Duodenal mucosa (tissue), 2 donors: ENCODE measurements at regions not wholly inside any gene's neighbourhood (a gene's known extent, or its start where the extent isn't known, plus 50 kb on each side); places are given as distances from the start of the nearest gene placed in this dataset.

Source experiments
- H3K27ac ChIP-seq: one replicate; pipeline ENCODE4 v1.7.0; 2013; ENCODE audit warnings: low read depth, low read length
- H3K27me3 ChIP-seq, 2 donors: one replicate each; pipeline ENCODE4 v1.7.0; 2013; ENCODE audit warnings: low read length in 2 of 2, control low read depth in 1 of 2; ENCODE audit not compliant: insufficient read depth in 2 of 2, control insufficient read depth in 1 of 2
- H3K36me3 ChIP-seq, 2 donors: one replicate each; pipeline ENCODE4 v1.7.0; 2013; ENCODE audit warnings: low read length in 2 of 2, control low read depth in 1 of 2; ENCODE audit not compliant: insufficient read depth in 2 of 2, control insufficient read depth in 1 of 2
- H3K4me1 ChIP-seq, 2 donors: one replicate each; pipeline ENCODE4 v1.7.0; 2013; ENCODE audit warnings: low read length in 2 of 2, control low read depth in 1 of 2; ENCODE audit not compliant: insufficient read depth in 2 of 2, control insufficient read depth in 1 of 2
- H3K4me3 ChIP-seq, 2 donors: one replicate each; pipeline ENCODE4 v1.7.0; 2013; ENCODE audit warnings: low read length in 2 of 2, low read depth in 1 of 2
- H3K9ac ChIP-seq, 2 donors: one replicate each; pipeline ENCODE4 v1.7.0; 2013; ENCODE audit warnings: low read length in 2 of 2, low read depth in 1 of 2
- H3K9me3 ChIP-seq, 2 donors: one replicate each; pipeline ENCODE4 v1.7.0; 2013; ENCODE audit warnings: low read length in 2 of 2, control low read depth in 1 of 2; ENCODE audit not compliant: control insufficient read depth in 1 of 2

DNA sequence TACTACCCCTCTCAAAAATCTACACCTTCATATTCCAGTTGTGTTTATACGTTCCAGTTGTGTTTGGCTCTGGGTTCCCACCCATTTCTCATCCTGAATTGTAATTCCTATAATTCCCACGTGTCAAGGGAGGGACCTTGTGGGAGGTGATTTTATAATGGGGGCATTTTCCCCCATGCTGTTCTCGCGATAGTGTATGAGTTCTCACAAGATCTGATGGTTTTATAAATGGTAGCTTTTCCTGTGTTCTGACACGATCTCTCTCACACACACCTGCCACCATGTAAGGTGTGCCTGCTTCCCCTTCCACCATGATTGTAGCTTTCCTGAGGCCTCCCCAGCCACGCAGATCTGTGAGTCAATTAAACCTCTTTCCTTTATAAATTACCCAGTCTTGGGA lies 108.5 kb upstream of the ADAMTS16 start:
- no peaks in the 10 kb centered on the region for H3K9me3 ChIP-seq
- no peaks in the 10 kb centered on the region for H3K36me3 ChIP-seq
- H3K27ac ChIP-seq, result no peak overlapping the region
- no peak overlapping the region for H3K4me3 ChIP-seq
- H3K9ac ChIP-seq, result no peak overlapping the region
- H3K4me1 ChIP-seq, result no peaks in the 10 kb centered on the region
- no peaks in the 10 kb centered on the region for H3K27me3 ChIP-seq

- no peak overlapping the region for H3K27ac ChIP-seq
- H3K9ac ChIP-seq, result no peak overlapping the region
- H3K9me3 ChIP-seq, result no peaks in the 10 kb centered on the region
- no peaks in the 10 kb centered on the region for H3K27me3 ChIP-seq
- no peaks in the 10 kb centered on the region for H3K36me3 ChIP-seq
- H3K4me3 ChIP-seq, result no peak overlapping the region
- no peaks in the 10 kb centered on the region for H3K4me1 ChIP-seq
Observed at GRCh38 chr5:5037674-5038073, 102.5 kb upstream of the ADAMTS16 start.

DNA sequence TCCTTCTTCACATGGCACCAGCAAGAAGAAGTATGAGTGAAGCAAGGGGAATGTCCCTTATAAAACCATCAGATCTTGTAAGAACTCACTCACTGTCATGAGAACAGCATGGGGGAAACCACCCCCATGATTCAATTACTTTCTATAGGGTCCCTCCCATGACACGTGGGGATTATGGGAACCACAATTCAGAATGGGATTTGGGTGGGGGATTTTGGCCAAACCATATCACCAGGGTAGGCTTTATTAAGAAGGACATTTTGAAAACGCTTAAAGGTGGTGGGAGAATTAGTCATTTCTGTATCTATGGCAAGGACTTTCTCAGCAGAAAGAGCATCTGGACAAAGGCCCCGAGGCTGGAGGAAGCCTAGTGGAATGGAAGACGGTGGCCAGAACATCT lies 100.2 kb upstream of the ADAMTS16 start:
- H3K27me3 ChIP-seq, result no peaks in the 10 kb centered on the region
- no peak overlapping the region for H3K27ac ChIP-seq
- H3K36me3 ChIP-seq, result no peaks in the 10 kb centered on the region
- H3K9ac ChIP-seq, result no peak overlapping the region
- H3K4me1 ChIP-seq, result no peaks in the 10 kb centered on the region
- H3K4me3 ChIP-seq, result no peak overlapping the region
- H3K9me3 ChIP-seq, result no peaks in the 10 kb centered on the region

GRCh38 chr5:5040712-5041111 lies 99.4 kb upstream of the ADAMTS16 start:
- Histone ChIP-seq H3K9me3 (no peaks in the 10 kb centered on the region), H3K36me3 (no peaks in the 10 kb centered on the region), H3K27me3 (no peaks in the 10 kb centered on the region), H3K27ac (no peak overlapping the region), H3K4me1 (no peaks in the 10 kb centered on the region), H3K9ac (no peak overlapping the region), H3K4me3 (no peak overlapping the region)

- no peaks in the 10 kb centered on the region for H3K4me1 ChIP-seq
- no peak overlapping the region for H3K27ac ChIP-seq
- H3K27me3 ChIP-seq, result no peaks in the 10 kb centered on the region
- no peak overlapping the region for H3K9ac ChIP-seq
- H3K4me3 ChIP-seq, result no peak overlapping the region
- H3K9me3 ChIP-seq, result no peaks in the 10 kb centered on the region
- H3K36me3 ChIP-seq, result no peaks in the 10 kb centered on the region
Observed at GRCh38 chr5:5042806-5043205, 97.3 kb upstream of the ADAMTS16 start.

DNA sequence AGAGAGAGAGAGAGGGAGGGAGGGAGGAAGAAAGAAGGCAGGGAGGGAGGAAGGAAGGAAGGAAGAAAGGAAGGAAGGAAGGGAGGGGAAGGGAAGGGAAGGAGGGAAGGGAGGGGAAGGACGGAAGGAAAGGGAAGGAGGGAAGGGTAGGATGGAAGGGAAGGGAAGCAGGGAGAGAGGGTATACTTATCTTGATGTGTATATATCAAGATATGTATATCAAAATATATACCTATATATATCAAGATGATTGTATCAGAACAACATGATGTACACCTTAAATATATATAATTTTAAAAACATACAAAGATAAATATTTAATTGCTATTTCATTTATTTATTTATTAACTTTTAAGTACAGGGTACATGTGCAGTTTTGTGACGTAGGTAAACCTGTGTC lies 96.8 kb upstream of the ADAMTS16 start:
- H3K9ac ChIP-seq, result no peak overlapping the region
- H3K4me3 ChIP-seq, result no peak overlapping the region
- no peaks in the 10 kb centered on the region for H3K27me3 ChIP-seq
- H3K9me3 ChIP-seq, result no peaks in the 10 kb centered on the region
- no peaks in the 10 kb centered on the region for H3K36me3 ChIP-seq
- H3K4me1 ChIP-seq, result no peaks in the 10 kb centered on the region
- H3K27ac ChIP-seq, result no peak overlapping the region

GRCh38 chr5:5044247-5044840 lies 95.8 kb upstream of the ADAMTS16 start:
- no peaks in the 10 kb centered on the region for H3K27me3 ChIP-seq
- no peaks in the 10 kb centered on the region for H3K36me3 ChIP-seq
- H3K9ac ChIP-seq, result no peak overlapping the region
- no peak overlapping the region for H3K4me3 ChIP-seq
- no peak overlapping the region for H3K27ac ChIP-seq
- no peaks in the 10 kb centered on the region for H3K9me3 ChIP-seq
- no peaks in the 10 kb centered on the region for H3K4me1 ChIP-seq

DNA sequence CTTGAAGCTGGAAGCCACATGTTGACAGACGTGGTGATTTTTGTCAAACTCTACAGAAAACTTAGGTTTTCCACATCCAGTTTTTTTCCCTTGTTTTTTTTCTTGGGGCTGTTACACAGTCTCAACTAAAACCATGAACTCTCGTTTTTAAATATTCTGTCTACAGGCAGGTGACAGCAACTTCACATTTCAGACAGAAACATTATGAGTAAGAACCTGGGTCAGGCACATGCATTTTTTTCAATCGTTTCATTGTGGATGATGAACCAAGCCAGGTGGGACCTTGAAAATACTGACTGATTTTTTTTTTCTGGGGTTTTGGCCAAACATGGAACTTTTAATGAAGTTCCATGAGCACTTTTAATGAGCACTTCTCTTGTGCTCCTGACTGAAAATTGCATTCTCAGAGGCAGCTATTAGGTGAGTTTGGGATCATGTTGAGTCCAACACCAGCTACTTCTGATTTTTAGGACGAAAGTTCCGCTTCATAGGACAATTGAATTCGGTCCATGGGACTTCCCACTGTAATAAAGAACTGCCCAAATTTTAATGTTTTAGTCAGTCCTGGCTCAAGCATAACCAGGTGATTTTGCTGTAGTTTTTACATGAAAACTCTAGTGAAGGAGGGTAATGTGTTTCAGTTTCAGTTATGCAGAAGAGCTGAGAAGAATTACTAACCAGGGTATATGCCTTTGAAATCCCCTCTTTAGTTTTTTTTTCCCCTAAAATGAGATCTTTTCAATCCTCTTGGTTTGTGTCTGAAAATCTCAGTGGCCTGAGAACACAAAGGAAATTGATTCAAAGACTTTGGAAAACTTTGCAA lies 93.2 kb upstream of the ADAMTS16 start:
- Histone ChIP-seq H3K9ac (no peak overlapping the region), H3K27ac (no peak overlapping the region), H3K4me1 (no peaks in the 10 kb centered on the region), H3K27me3 (no peaks in the 10 kb centered on the region), H3K36me3 (no peaks in the 10 kb centered on the region), H3K9me3 (no peaks in the 10 kb centered on the region), H3K4me3 (no peak overlapping the region)

DNA sequence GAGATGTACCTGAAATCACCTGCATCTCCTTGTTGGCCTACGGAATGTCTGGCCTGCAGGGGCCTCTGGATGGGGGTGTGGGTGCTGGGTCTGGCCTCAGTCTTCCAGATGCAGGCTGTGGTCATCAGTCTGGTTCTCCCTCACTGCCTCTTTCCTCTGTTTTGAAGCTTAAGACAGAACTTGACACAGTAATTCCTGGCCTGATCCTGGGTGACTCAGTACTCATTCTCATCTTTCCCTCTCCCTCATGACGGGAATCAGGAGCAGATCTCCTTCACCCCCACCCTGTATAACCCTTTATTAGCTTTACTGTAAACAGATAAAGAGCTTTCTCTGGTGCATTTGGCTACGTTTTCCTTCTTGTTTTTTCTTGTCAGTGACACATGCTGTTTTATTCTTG lies 89.3 kb upstream of the ADAMTS16 start:
- Histone ChIP-seq H3K9ac (no peak overlapping the region), H3K4me3 (no peak overlapping the region), H3K4me1 (no peaks in the 10 kb centered on the region), H3K27ac (no peak overlapping the region), H3K9me3 (no peaks in the 10 kb centered on the region), H3K36me3 (no peaks in the 10 kb centered on the region), H3K27me3 (no peaks in the 10 kb centered on the region)

- Histone ChIP-seq H3K36me3 (no peaks in the 10 kb centered on the region), H3K4me1 (no peaks in the 10 kb centered on the region), H3K4me3 (no peak overlapping the region), H3K9me3 (no peaks in the 10 kb centered on the region), H3K9ac (no peak overlapping the region), H3K27ac (no peak overlapping the region), H3K27me3 (no peaks in the 10 kb centered on the region)
Observed at GRCh38 chr5:5055712-5056111, 84.4 kb upstream of the ADAMTS16 start.
